ENCODE measurements at regions not wholly inside any gene's neighbourhood (a gene's known extent, or its start where the extent isn't known, plus 50 kb on each side); places are given as distances from the start of the nearest gene placed in this dataset.

DNA sequence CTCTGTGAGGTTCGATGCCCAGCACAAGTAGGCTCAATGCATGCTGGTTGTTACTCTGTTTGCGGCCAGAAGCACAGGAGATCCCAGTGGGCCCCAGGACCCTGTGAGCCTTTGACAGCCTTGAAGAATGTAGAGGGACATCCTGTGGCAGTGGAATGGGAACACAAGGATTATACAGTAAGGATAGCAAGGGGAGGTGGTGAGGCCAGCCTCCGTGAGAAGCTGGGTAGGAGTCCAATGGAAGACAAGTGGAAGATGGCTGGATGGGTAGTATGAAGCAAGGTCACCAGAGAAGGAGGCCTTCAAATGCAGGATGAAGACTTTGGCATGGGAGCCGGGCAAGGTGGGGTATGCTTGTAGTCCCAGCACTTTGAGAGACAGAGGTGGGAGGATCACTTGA is 622.9 kb upstream of the CDH4 start:
- Histone ChIP-seq H3K36me3 (replicated peaks) (no peaks in the 10 kb centered on the region), H3K4me1 (no peaks in the 10 kb centered on the region), H3K9me3 (no peaks in the 10 kb centered on the region), H3K27me3 (ENCODE audit: low read depth) (no peaks in the 10 kb centered on the region), H3K4me3 (no peak overlapping the region)
- no peak for DNase-seq (ENCODE audit: low spot score in 2 of 2)
- in situ Hi-C loops (cut with MboI; ENCODE audit: low sequenced_read_pairs), result no loop called here

DNA sequence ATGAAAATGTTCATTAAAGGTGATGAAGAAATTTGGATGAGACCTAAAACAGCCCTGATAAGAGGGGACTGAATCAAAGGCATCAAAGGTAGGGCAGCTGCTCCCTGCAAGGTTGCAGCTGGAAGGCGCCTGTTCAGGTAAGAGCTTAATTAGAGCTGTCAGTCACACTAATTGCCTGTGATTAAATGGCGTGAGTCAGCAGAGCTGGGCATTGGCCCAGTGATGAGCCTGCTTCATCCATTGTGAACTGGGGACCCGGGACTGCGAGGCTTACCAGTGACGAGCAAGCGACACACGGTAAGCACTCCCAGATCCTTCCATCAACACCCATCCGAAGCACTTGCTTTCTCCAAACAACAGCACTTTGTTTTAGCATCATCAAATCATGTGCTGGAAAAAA is 621.5 kb upstream of the CDH4 start:
- Histone ChIP-seq H3K9me3 (no peaks in the 10 kb centered on the region), H3K4me3 (no peak overlapping the region), H3K4me1 (no peaks in the 10 kb centered on the region), H3K36me3 (replicated peaks) (no peaks in the 10 kb centered on the region), H3K27me3 (ENCODE audit: low read depth) (no peaks in the 10 kb centered on the region)
- no peak for DNase-seq (ENCODE audit: low spot score in 2 of 2)
- in situ Hi-C loops (cut with MboI; ENCODE audit: low sequenced_read_pairs), result no loop called here

DNA sequence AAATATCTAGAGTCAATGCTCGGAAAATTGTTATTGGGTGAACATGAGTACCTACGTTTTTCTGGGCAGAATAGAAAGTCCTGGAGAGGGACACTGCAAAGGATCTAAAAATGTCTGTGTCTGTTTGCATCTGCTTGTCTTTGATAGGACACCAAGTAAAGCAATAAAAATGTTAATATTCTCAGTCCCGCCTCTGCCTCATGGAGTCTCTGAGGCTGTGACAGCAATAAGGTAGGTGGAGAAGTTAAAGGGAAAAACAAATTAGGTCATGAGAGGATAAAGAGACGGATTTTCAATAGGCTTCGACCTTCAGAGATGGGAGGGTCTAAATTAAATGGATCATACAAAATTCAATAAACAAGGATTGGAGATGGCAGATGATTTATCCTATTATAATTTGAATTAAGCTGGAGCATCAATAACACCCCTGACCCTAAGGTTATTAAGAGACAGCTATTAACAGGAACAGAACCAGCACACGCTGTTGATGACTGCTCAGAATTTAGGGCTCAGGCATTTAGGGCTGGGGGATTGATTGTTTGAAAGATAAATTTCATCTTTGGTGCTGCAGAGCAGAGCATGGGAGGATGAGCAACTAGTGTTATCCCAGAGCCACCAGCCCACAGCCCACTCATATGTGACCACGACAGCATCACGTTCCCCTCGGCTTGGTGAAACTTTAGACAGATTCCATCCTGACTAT is 620.3 kb upstream of the CDH4 start:
- H3K9me3 ChIP-seq, result no peaks in the 10 kb centered on the region
- H3K4me1 ChIP-seq, result no peaks in the 10 kb centered on the region
- no peaks in the 10 kb centered on the region for H3K27me3 ChIP-seq (ENCODE audit: low read depth)
- in situ Hi-C loops (cut with MboI; ENCODE audit: low sequenced_read_pairs), result no loop called here
- no peak for DNase-seq (ENCODE audit: low spot score in 2 of 2)
- no peaks in the 10 kb centered on the region for H3K36me3 ChIP-seq (replicated peaks)
- H3K4me3 ChIP-seq, result no peak overlapping the region

DNA sequence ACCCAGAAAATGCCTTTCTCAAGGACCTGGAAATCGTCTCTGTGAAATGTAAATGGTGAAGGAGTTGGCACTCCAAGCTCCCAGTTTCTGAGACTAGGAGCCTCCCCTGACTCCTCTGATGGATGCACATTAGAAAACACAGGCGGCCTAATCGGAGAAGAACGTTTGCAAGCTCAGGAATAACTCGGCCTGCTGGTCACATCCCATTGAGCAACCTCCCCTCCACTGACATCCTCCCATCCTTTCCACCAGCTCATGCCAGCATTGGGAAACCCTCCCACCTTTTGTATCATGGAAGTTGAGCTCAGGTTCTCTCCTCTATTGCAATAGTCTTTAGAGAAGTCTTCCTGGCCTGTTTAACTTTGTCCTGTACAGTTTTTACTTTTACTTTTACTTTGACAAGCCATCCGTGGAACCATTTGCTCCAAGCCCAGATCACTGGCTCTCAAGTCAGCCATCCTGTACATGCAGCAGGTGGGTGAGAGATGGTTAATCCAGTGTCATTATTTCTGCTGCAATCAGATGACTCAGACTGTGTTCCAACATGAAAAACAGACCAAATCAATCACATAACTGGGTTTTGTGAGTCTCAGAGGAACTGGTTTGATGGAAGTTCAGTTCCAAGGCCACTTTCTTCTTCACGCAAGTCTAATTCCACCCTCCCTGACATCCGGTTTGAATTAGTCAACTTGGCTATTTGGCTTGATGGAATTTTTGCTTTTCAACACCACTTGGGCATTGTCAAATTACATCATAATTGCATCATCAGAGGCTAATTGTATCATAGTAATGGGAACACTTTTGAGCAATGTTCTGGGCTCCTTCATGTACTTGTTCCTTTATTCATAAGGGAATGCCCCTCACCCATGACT is 619.4 kb upstream of the CDH4 start:
- no peak for DNase-seq (ENCODE audit: low spot score in 2 of 2)
- no peaks in the 10 kb centered on the region for H3K9me3 ChIP-seq
- no peak overlapping the region for H3K4me3 ChIP-seq
- H3K27me3 ChIP-seq (ENCODE audit: low read depth), result no peaks in the 10 kb centered on the region
- no peaks in the 10 kb centered on the region for H3K36me3 ChIP-seq (replicated peaks)
- H3K4me1 ChIP-seq, result no peaks in the 10 kb centered on the region
- in situ Hi-C loops (cut with MboI; ENCODE audit: low sequenced_read_pairs), result no loop called here

DNA sequence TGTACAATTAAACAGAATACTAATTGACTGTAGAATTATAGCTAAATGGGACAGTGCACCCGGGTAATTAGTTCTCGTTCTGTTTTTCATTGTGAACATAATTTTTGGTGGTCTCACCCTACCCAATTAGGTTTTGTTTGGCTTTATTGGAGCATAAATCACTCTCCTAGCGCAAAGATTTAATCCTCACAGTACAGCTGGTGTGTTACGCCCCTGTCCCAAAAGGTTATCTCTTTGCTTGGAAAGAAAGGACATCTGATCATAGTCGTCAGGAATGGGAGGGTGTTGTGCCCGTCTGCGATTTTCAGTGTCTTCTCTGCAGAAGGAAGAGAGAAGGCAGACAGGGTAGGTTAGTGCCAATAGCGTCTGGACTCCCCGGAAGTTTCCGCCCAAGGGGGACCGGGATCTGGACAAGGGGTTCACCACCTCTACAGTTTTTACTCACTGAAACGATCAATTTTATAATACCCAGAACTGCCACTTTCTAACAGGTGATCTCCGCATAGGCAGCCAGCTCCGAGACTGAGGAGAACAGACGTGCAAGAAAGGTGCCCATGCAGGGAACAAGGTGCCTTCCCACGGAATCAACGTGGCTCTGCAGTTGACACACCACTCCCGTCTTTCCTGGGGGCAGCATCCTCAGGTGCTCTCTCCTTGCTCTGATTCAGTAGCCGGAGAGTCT is 617.4 kb upstream of the CDH4 start:
- in situ Hi-C loops (cut with MboI; ENCODE audit: low sequenced_read_pairs), result no loop called here
- Histone ChIP-seq H3K4me1 (no peaks in the 10 kb centered on the region), H3K27me3 (ENCODE audit: low read depth) (no peaks in the 10 kb centered on the region), H3K4me3 (no peak overlapping the region), H3K36me3 (replicated peaks) (no peaks in the 10 kb centered on the region), H3K9me3 (peaks cover 4% of the 10 kb centered on the region; the same call in 1 of the 2 replicates)
- no peak for DNase-seq (ENCODE audit: low spot score in 2 of 2)

DNA sequence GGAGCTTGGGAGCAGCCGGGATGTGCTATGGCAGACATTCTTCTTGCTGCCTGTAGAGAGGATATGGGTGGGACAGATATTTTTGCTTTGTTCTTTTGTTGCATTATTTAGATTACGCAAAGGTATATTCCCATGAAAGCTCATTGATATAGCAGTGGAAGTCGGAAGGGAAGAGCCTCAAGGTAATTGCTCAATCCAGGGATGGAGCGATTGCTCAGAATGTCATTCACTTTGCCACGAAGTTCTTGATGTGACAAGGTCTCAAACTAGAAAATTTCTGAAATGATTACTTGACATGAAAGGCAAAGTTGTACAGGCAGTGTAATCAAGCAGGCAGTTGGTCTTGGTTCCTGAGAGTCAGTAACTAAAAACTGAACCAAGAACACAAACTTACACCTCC is 615.6 kb upstream of the CDH4 start:
- Histone ChIP-seq H3K27me3 (ENCODE audit: low read depth) (no peaks in the 10 kb centered on the region), H3K4me1 (no peaks in the 10 kb centered on the region), H3K9me3 (peaks cover 4% of the 10 kb centered on the region; the same call in 1 of the 2 replicates), H3K4me3 (no peak overlapping the region), H3K36me3 (replicated peaks) (no peaks in the 10 kb centered on the region)
- no peak for DNase-seq (ENCODE audit: low spot score in 2 of 2)
- in situ Hi-C loops (cut with MboI; ENCODE audit: low sequenced_read_pairs), result no loop called here

DNA sequence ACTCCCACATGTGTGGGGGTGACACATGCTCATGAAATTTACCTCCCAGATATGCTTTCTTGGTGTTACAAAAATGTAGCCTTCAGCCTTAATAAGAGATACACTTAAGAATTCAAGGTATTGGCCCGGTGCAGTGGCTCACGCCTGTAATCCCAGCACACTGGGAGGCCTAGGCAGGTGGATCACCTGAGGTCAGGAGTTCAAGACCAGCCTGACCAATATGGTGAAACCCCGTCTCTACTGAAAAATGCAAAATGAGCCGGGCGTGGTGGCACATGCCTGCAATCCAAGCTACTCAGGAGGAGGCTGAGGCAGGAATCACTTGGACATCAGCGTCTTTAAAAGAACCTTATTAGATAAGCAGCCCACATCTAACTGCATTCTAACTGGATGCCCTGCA is 614.3 kb upstream of the CDH4 start:
- Histone ChIP-seq H3K4me3 (no peak overlapping the region), H3K36me3 (replicated peaks) (no peaks in the 10 kb centered on the region), H3K27me3 (ENCODE audit: low read depth) (no peaks in the 10 kb centered on the region), H3K4me1 (no peaks in the 10 kb centered on the region), H3K9me3 (peaks cover 4% of the 10 kb centered on the region; the same call in 1 of the 2 replicates)
- in situ Hi-C loops (cut with MboI; ENCODE audit: low sequenced_read_pairs), result no loop called here
- no peak for DNase-seq (ENCODE audit: low spot score in 2 of 2)

DNA sequence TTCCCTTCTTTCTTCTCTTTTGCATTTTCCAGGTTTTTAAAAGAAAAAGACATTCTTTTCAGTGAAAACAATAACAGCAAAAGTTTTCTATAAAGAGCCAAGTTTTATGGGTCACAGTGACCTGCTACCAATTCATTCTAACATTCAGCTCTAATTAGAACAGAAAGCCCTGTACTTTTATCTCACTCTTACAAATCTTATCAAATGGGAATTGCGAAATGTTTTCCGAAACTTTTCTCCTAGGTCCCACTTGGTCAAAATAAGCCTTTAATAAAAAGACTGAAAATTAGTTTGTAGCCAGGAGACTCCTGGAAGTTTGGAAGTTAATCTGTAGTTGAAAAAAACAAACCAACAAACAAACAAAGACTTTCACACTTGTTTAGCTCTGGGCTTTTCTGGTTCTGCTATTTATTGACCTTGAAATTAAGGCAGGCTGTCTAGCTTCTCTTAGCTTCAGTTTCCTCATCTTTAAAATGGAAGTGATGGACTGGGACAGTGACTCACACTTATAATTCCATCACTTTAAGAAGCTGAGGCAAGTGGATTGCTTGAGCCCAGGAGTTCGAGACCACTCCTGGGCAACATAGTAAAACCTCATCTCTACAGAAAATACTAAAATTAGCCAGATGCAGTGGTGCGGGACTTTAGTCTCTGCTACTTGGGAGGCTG is 613.5 kb upstream of the CDH4 start:
- H3K9me3 ChIP-seq, result peaks cover 4% of the 10 kb centered on the region; the same call in 1 of the 2 replicates
- H3K36me3 ChIP-seq (replicated peaks), result no peaks in the 10 kb centered on the region
- H3K4me3 ChIP-seq, result no peak overlapping the region
- no peak for DNase-seq (ENCODE audit: low spot score in 2 of 2)
- H3K27me3 ChIP-seq (ENCODE audit: low read depth), result no peaks in the 10 kb centered on the region
- no peaks in the 10 kb centered on the region for H3K4me1 ChIP-seq
- in situ Hi-C loops (cut with MboI; ENCODE audit: low sequenced_read_pairs), result no loop called here

DNA sequence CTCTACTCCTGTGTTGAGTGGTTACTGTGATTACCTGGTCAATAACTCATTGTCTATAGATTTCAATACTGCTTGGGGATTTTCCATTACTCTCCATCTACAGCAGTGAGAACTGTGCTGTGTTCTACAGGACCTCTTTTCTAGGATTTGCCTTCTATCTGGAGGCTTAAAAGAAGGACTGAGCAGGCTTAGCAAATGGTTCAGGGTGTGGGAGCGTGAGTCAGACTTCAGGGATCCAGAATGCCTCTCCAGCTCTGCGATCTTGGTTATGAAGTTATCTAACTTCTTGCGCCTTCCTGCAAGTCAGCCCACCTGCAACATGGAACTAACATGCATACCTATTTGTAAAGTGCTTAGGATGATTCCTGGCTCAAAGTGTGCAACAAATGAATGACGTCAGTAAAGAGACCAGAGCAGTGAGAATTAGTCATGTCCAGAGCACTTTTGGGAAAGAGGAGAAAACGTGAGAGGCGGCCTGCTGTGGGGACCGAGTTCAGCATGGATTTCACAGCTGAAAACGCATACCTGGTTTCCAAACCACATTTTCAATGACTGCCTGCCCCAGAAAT is 610.1 kb upstream of the CDH4 start:
- in situ Hi-C loops (cut with MboI; ENCODE audit: low sequenced_read_pairs), result no loop called here

DNA sequence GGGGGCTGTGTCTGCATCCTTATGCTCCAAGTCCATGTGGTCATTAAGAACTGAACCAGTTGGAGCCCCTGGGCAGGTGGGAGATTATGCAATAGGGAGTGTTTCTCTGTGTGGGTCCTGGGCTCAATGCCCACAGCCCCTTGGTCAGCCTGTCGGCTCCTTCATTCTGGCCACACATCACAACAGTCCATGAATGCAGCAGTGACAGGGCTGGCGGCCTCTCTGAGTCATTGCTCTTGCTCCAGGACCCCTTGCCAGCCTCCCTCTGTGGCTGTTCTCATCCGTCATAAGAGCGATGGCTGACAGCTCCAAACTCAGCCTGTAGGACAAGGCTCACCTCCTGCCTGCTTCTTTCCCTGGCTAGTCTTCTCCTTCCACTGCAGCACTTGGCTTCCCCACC is 609.5 kb upstream of the CDH4 start:
- no peaks in the 10 kb centered on the region for H3K4me1 ChIP-seq
- no peak overlapping the region for H3K4me3 ChIP-seq
- H3K36me3 ChIP-seq (replicated peaks), result no peaks in the 10 kb centered on the region
- in situ Hi-C loops (cut with MboI; ENCODE audit: low sequenced_read_pairs), result no loop called here
- peaks cover 4% of the 10 kb centered on the region; the same call in 1 of the 2 replicates for H3K9me3 ChIP-seq
- no peaks in the 10 kb centered on the region for H3K27me3 ChIP-seq (ENCODE audit: low read depth)
- DNase-seq (ENCODE audit: low spot score in 2 of 2), result no peak

More for the DNA sequence above, 610.1 kb upstream of the CDH4 start:
- Histone ChIP-seq H3K4me3 (no peak overlapping the region), H3K36me3 (replicated peaks) (no peaks in the 10 kb centered on the region), H3K27me3 (ENCODE audit: low read depth) (no peaks in the 10 kb centered on the region), H3K4me1 (no peaks in the 10 kb centered on the region), H3K9me3 (peaks cover 4% of the 10 kb centered on the region; the same call in 1 of the 2 replicates)
- no peak for DNase-seq (ENCODE audit: low spot score in 2 of 2)

DNA sequence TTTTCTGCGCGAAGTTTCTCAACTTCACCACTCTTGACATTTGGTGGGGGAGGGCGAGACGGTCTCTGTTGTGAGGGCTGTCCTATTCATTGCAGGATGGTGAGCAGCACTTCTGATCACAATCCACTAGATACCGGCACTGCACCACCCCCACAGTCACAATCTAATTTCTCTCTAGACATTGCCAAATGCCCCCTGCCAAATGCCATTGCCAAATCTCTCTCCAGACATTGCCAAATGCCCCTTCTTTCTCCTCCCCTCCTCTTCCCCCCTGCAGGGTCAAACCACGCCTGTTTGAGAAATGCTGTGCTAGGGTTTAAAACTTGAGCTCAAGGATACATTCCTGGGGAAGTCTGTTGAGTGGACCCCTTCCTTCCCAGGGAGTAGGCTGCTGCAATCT is 603.5 kb upstream of the CDH4 start:
- in situ Hi-C loops (cut with MboI; ENCODE audit: low sequenced_read_pairs), result no loop called here
- H3K4me1 ChIP-seq, result no peaks in the 10 kb centered on the region
- H3K27me3 ChIP-seq (ENCODE audit: low read depth), result no peaks in the 10 kb centered on the region
- H3K4me3 ChIP-seq, result no peak overlapping the region
- DNase-seq (ENCODE audit: low spot score in 2 of 2), result no peak
- H3K9me3 ChIP-seq, result no peaks in the 10 kb centered on the region; the same call in 1 of the 2 replicates
- H3K36me3 ChIP-seq (replicated peaks), result no peaks in the 10 kb centered on the region

DNA sequence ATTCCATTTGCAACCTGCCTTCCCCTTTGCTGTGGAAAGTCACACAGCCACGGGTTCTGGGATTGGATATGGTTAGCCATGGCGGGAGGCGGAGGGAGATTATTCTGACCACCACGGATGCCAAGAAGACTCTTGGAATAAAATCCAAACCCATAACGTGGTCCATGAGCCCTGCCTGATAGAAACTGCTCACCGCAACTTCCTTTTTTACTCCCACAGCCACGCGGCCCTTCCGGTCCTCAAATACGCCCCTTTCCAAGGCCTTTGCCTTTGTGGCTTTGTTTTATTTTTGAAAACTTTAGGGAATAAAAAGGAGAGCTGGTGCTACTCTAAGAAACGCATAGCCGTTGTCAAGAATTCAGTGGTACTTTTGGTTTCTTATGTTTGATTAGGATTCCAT is 602.5 kb upstream of the CDH4 start:
- Histone ChIP-seq H3K4me3 (no peak overlapping the region), H3K4me1 (no peaks in the 10 kb centered on the region), H3K27me3 (ENCODE audit: low read depth) (no peaks in the 10 kb centered on the region), H3K36me3 (replicated peaks) (no peaks in the 10 kb centered on the region), H3K9me3 (no peaks in the 10 kb centered on the region; the same call in 1 of the 2 replicates)
- in situ Hi-C loops (cut with MboI; ENCODE audit: low sequenced_read_pairs), result no loop called here
- DNase-seq (ENCODE audit: low spot score in 2 of 2), result no peak

DNA sequence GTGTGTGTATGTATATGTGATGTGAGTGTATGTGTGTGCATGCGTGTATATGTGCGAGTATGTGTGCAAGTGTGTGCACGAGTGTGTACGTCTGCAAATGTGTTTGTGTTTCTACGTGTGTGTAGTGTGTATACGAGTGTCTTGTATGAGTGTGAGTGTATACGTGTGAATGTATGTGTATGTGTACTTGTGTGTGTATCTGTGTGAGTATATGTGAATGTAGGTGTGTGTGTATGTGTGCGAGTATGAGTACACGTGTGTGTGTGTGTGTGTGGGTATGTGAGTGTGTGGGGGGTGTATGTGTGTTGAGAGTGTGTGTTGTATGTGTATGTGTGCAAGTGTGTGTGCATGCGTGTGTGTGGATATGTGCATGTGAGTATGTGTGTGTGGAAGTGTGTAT is 602.0 kb upstream of the CDH4 start:
- H3K27me3 ChIP-seq (ENCODE audit: low read depth), result no peaks in the 10 kb centered on the region
- DNase-seq (ENCODE audit: low spot score in 2 of 2), result no peak
- H3K9me3 ChIP-seq, result no peaks in the 10 kb centered on the region; the same call in 1 of the 2 replicates
- H3K36me3 ChIP-seq (replicated peaks), result no peaks in the 10 kb centered on the region
- in situ Hi-C loops (cut with MboI; ENCODE audit: low sequenced_read_pairs), result no loop called here
- no peak overlapping the region for H3K4me3 ChIP-seq
- H3K4me1 ChIP-seq, result no peaks in the 10 kb centered on the region
